Heart right ventricle (tissue), 16 donors: ENCODE measurements at regions not wholly inside any gene's neighbourhood (a gene's known extent, or its start where the extent isn't known, plus 50 kb on each side); places are given as distances from the start of the nearest gene placed in this dataset.

Source experiments
- ATAC-seq, 8 donors: fragments of 200-7000 bp; cut with Tn5 transposase; one replicate each; pipeline ENCODE4 v1.9.1; 2020; ENCODE audit warnings: mild to moderate bottlenecking in 8 of 8, moderate library complexity in 8 of 8, moderate number of reproducible peaks in 1 of 8
- DNase-seq, 2 donors: peaks; one replicate each; pipeline ENCODE4 v3.0.0-alpha.2; 2020
- H3K27ac ChIP-seq, 10 donors: fragments of 200-600 bp; sonication (generic) in 2 of 10; one replicate each; pipeline versions ENCODE4 v1.5.0 to v1.8.0; 2020 to 2022; ENCODE audit warnings: mild to moderate bottlenecking in 3 of 10
- H3K27me3 ChIP-seq, 7 donors: fragments of 200-600 bp; one replicate each; pipeline ENCODE4 v1.8.0; 2021 to 2022; ENCODE audit warnings: mild to moderate bottlenecking in 2 of 7
- H3K36me3 ChIP-seq, 9 donors: fragments of 200-600 bp; sonication (generic) in 1 of 9; one replicate each; pipeline versions ENCODE4 v1.5.0 to v1.8.0; 2020 to 2022; ENCODE audit warnings: mild to moderate bottlenecking in 2 of 9
- H3K4me1 ChIP-seq, 9 donors: fragments of 200-600 bp; sonication (generic) in 1 of 9; one replicate each; pipeline versions ENCODE4 v1.5.0 to v1.8.0; 2020 to 2022; ENCODE audit warnings: mild to moderate bottlenecking in 4 of 9
- H3K4me3 ChIP-seq, 10 donors: fragments of 200-600 bp; sonication (generic) in 2 of 10; one replicate each; pipeline versions ENCODE4 v1.5.0 to v1.8.0; 2020 to 2022; ENCODE audit warnings: mild to moderate bottlenecking in 7 of 10, moderate library complexity in 2 of 10
- H3K9me3 ChIP-seq, 11 donors: fragments of 200-600 bp in 10 of 11; sonication (generic) in 2 of 11; one replicate each; pipeline versions ENCODE4 v1.5.0 to v1.8.0; 2013 to 2022; ENCODE audit warnings: mild to moderate bottlenecking in 2 of 11, control low read depth in 1 of 11, moderate library complexity in 1 of 11
- WGBS, 2 donors: extraction: QIAGEN DNeasy Blood & Tissue Kit; methylation state at CpG; one replicate each; pipeline ENCODE4 v1.1.7; 2013; ENCODE audit warnings: inconsistent platforms in 1 of 2; 5-methylcytosine and 5-hydroxymethylcytosine counted together
- intact Hi-C, 10 donors: fragments of 100-400 bp; cut with DNase I; formaldehyde crosslinking; loops; one replicate each; pipeline versions ENCODE4 v1.11.1 to v1.14.2; 2022
- TF ChIP-seq, protein P1 (sequence below), 9 donors: fragments of 200-600 bp; sonication (generic) in 2 of 9; IDR thresholded peaks; one replicate each; pipeline versions ENCODE4 v1.5.0 to v1.8.0; 2021 to 2022; ENCODE audit warnings: antibody characterized with exemption in 9 of 9, mild to moderate bottlenecking in 5 of 9, moderate library complexity in 1 of 9
- donor health status: Arrhythmogenic right ventricular cardiomyopathy.
- donor health status: ischemic (EF 13 %, LVEDD 7.1; RV severe dilation, severe dysfunction).
- donor health status: healthy with polysubstance abuse.
- donor health status: DM: no; HTN: yes; CAD: no.
- donor health status: DM: no; HTN: no; CAD: no.
- donor health status: ischemic (EF 25% LVEDD 6.9; RV normal size, moderate dysfunction).
- donor health status: ischemic (EF 25% LVEDD 5.7; RV mildly dilated, moderate dysfunction).
- donor health status: healthy.
- donor health status: DM: yes; HTN: yes; CAD: no.
- donor health status: Ischemic cardiomyopathy.
- donor health status: ischemic (EF 35%, LVEDD 5.7; RV mildly dilated, moderate dysfunction).
- donor health status: nonischemic (EF 11% LVEDD 7.7; RV severe dilation, severe dysfunction).
- donor health status: DM: yes; HTN: yes; CAD: no.
- donor health status: PGD.
- donor health status: ischemic (EF 29% LVEDD 5.4; RV normal size, mild dysfunction).
- donor health status: nonischemic (EF 23%, LVEDD 6.1; RV moderate dilation, normal function).

- TF ChIP-seq, protein P1, sequence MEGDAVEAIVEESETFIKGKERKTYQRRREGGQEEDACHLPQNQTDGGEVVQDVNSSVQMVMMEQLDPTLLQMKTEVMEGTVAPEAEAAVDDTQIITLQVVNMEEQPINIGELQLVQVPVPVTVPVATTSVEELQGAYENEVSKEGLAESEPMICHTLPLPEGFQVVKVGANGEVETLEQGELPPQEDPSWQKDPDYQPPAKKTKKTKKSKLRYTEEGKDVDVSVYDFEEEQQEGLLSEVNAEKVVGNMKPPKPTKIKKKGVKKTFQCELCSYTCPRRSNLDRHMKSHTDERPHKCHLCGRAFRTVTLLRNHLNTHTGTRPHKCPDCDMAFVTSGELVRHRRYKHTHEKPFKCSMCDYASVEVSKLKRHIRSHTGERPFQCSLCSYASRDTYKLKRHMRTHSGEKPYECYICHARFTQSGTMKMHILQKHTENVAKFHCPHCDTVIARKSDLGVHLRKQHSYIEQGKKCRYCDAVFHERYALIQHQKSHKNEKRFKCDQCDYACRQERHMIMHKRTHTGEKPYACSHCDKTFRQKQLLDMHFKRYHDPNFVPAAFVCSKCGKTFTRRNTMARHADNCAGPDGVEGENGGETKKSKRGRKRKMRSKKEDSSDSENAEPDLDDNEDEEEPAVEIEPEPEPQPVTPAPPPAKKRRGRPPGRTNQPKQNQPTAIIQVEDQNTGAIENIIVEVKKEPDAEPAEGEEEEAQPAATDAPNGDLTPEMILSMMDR (IDR thresholded peaks at IDR 0.05) = peak in 3 of 9 donors; percentile 13 to 34 (median 32)
- Histone ChIP-seq H3K36me3 (no peaks in the 10 kb centered on the region), H3K27me3 (peaks cover 0 to 20% (median 0%) of the 10 kb centered on the region in 7 donors), H3K9me3 (no peaks in the 10 kb centered on the region), H3K4me3 (no peak overlapping the region), H3K27ac (no peak overlapping the region), H3K4me1 (no peaks in the 10 kb centered on the region)
- no peak for ATAC-seq
- no peak for DNase-seq
- 78 to 80% methylated on average over 21 of the region's 21 CpGs for WGBS, 2 donors
- intact Hi-C loops = no loop called here
Observed at GRCh38 chr15:96462768-96463750, 132.6 kb downstream of the NR2F2 start.

DNA sequence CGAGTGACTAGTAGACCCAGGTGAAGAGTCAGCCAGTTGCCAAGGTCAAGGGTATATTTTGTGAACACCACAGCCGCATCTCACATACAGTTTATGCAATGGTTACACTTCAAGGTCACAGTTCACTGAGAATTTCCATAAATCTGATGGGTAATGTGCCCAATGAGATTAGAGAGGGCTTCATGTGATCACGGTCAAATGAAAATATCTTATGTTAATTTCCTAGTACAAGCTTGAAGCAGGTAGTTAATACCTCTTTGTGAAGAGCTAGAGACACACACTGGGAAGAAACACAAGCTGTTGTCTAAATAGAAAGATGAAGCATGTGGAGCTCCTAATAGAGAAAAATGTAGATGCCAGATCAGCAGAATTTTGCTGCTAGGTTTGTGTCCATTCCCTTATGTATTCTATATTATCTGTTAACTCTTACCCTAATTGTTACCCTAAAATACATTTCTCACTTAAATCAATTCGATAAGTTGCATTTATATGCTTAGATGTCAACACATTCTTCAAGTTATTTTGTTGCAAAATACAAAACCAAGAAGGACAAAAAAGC lies 136.0 kb downstream of the NR2F2 start:
- H3K27me3 ChIP-seq = peaks cover 0 to 30% (median 0%) of the 10 kb centered on the region in 7 donors
- no peaks in the 10 kb centered on the region for H3K9me3 ChIP-seq
- H3K27ac ChIP-seq = no peak overlapping the region
- intact Hi-C loops = no loop called here
- no peak overlapping the region for H3K4me3 ChIP-seq
- no peaks in the 10 kb centered on the region for H3K36me3 ChIP-seq
- 76 to 81% methylated on average over 4 of the region's 4 CpGs for WGBS, 2 donors
- TF ChIP-seq, protein P1 (IDR thresholded peaks at IDR 0.05) = no peak
- no peak for DNase-seq
- ATAC-seq = no peak
- H3K4me1 ChIP-seq = no peaks in the 10 kb centered on the region

DNA sequence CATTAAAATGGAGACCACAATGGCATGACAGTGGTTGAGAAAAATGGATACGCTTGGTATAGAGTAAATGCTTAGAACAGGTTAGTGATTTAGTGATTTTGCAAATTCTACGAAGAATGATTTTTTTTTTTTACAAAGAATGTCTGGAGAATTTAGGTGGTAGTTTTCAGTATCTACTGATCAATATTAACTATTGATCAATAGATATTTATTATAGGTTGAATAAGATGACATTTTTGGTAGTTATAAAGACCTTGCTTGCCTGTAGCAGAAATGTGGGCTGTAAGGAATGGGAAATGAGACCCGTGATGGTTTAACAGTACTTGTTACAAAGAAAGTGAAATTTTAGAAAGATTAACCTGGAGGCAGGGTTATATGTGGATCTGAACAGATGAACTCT lies 137.5 kb downstream of the NR2F2 start:
- Histone ChIP-seq H3K27ac (no peak overlapping the region), H3K4me1 (no peaks in the 10 kb centered on the region), H3K4me3 (no peak overlapping the region), H3K27me3 (peaks cover 0 to 28% (median 0%) of the 10 kb centered on the region in 7 donors), H3K9me3 (no peaks in the 10 kb centered on the region), H3K36me3 (no peaks in the 10 kb centered on the region)
- WGBS, 2 donors = 93 to 94% methylated on average over 3 of the region's 3 CpGs
- no peak for ATAC-seq
- intact Hi-C loops = no loop called here
- TF ChIP-seq, protein P1 (IDR thresholded peaks at IDR 0.05) = no peak
- DNase-seq = no peak

DNA sequence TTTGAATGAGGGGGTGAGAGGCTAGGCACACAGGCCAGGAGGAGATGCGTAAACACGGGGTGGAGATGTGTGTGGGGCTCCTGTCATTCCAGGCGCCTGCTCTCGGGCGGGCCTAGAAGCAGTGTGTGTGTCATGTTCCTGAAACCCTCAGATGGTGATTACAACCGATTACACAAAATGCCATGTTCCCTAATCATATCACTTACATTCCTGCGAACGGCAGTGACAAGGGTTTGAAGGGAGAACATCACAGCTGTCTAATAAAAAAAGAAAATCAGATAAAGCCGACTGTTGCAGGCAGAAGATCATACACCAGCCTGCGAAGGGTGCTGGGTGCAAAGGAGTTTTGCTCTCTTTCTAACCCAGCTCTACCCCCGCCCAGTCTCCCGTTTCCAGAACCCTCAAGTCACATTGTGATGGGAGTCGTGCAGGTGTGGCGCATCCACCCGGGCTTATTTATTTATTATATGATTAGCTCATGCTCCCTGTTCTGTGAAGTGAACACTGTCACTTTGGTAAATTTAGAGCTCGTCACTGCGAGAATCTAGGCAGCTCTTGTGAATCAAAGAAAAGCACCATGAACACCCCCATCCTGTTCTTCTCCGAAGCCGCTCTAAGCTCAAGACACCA lies 140.3 kb downstream of the NR2F2 start:
- intact Hi-C loops = no loop called here
- DNase-seq = no peak

More for the DNA sequence above, 140.3 kb downstream of the NR2F2 start:
- H3K27ac ChIP-seq = no peak overlapping the region
- no peak for ATAC-seq
- no peak overlapping the region for H3K4me3 ChIP-seq
- TF ChIP-seq, protein P1 (IDR thresholded peaks at IDR 0.05) = no peak
- peaks cover 0 to 24% (median 0%) of the 10 kb centered on the region in 7 donors for H3K27me3 ChIP-seq
- no peaks in the 10 kb centered on the region for H3K9me3 ChIP-seq
- whole genome bisulfite sequencing, 2 donors = 68 to 70% methylated on average over 19 of the region's 19 CpGs
- H3K4me1 ChIP-seq = no peaks in the 10 kb centered on the region
- no peaks in the 10 kb centered on the region for H3K36me3 ChIP-seq
